Esophagus muscularis mucosa (tissue), 3 donors: ENCODE measurements at regions not wholly inside any gene's neighbourhood (a gene's known extent, or its start where the extent isn't known, plus 50 kb on each side); places are given as distances from the start of the nearest gene placed in this dataset.

Experiments used
- POLR2AphosphoS5 ChIP-seq, 2 donors: sonication (generic); formaldehyde crosslinking; IDR thresholded peaks; one replicate each; pipeline ENCODE4 v1.6.1; 2017; ENCODE audit warnings: antibody characterized with exemption in 2 of 2
- TF ChIP-seq, protein P1 (sequence below), 3 experiments: fragments of 200-600 bp in 2 of 3; fragments of 450-650 bp in 1 of 3; sonication (generic) in 2 of 3; IDR thresholded peaks; one replicate each; pipeline ENCODE4 v1.5.1; 2017 to 2019; ENCODE audit warnings: antibody characterized with exemption in 3 of 3, mild to moderate bottlenecking in 2 of 3, moderate library complexity in 1 of 3

DNA sequence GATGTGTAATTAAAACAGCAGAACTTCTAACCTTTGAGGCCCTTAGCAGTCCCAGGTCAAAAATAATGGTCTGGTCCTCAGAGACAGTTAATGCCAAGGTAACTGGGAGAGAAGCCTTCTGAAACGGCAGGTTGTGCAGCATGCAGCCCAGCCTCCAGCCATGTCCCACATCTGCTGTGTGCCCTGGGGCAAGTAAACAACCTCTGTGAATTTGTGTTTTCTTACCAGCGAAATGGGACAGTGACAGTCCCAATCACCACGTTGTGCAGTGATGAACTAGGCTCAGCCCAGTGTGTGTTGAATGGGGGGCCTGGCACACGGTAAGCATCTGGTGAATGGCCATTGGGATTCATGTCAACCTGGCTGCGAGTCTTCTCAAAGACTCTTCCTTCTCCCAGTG is 61.2 kb downstream of the EMX2 start:
- TF ChIP-seq, protein P1, sequence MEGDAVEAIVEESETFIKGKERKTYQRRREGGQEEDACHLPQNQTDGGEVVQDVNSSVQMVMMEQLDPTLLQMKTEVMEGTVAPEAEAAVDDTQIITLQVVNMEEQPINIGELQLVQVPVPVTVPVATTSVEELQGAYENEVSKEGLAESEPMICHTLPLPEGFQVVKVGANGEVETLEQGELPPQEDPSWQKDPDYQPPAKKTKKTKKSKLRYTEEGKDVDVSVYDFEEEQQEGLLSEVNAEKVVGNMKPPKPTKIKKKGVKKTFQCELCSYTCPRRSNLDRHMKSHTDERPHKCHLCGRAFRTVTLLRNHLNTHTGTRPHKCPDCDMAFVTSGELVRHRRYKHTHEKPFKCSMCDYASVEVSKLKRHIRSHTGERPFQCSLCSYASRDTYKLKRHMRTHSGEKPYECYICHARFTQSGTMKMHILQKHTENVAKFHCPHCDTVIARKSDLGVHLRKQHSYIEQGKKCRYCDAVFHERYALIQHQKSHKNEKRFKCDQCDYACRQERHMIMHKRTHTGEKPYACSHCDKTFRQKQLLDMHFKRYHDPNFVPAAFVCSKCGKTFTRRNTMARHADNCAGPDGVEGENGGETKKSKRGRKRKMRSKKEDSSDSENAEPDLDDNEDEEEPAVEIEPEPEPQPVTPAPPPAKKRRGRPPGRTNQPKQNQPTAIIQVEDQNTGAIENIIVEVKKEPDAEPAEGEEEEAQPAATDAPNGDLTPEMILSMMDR (IDR thresholded peaks at IDR 0.05) = no peak
- no peak for TF ChIP-seq POLR2AphosphoS5 (IDR thresholded peaks at IDR 0.05)
